Smooth muscle cell (in vitro differentiated cells): ENCODE measurements at regions not wholly inside any gene's neighbourhood (a gene's known extent, or its start where the extent isn't known, plus 50 kb on each side); places are given as distances from the start of the nearest gene placed in this dataset.

Experiments used
- DNase-seq: peaks from one replicate; lab custom pipeline; 2025; ENCODE audit not compliant: unreplicated experiment; lab: John Stamatoyannopoulos, UW
- H2AFZ ChIP-seq: fragments of 200-600 bp; sonication (generic); 2 replicates; pipeline ENCODE4 v1.6.0; 2016; ENCODE audit warnings: antibody characterized with exemption, low read depth, mild to moderate bottlenecking
- H3F3A ChIP-seq: fragments of 200-600 bp; sonication (generic); 2 replicates; pipeline ENCODE4 v1.6.0; 2017; ENCODE audit warnings: antibody characterized with exemption, low read depth
- H3K27ac ChIP-seq: fragments of 200-600 bp; sonication (generic); 2 replicates; pipeline ENCODE4 v1.5.1; 2016; ENCODE audit warnings: low read depth, mild to moderate bottlenecking
- H3K27me3 ChIP-seq: fragments of 200-600 bp; sonication (generic); 2 replicates; pipeline ENCODE4 v1.6.1; 2016; ENCODE audit warnings: low read depth, mild to moderate bottlenecking
- H3K36me3 ChIP-seq: fragments of 200-600 bp; sonication (generic); 2 replicates; pipeline ENCODE4 v1.5.1; 2016; ENCODE audit warnings: low read depth
- H3K4me1 ChIP-seq: fragments of 200-600 bp; sonication (generic); 2 replicates; pipeline ENCODE4 v1.5.1; 2016; ENCODE audit warnings: low read depth
- H3K4me2 ChIP-seq: fragments of 200-600 bp; sonication (generic); 2 replicates; pipeline ENCODE4 v1.6.0; 2016; ENCODE audit warnings: mild to moderate bottlenecking
- H3K4me3 ChIP-seq: fragments of 200-600 bp; sonication (generic); 2 replicates; pipeline ENCODE4 v1.5.1; 2016; ENCODE audit warnings: mild to moderate bottlenecking
- H3K79me2 ChIP-seq: fragments of 200-600 bp; sonication (generic); 2 replicates; pipeline ENCODE4 v1.6.0; 2016; ENCODE audit warnings: low read depth, mild to moderate bottlenecking
- H3K9ac ChIP-seq: fragments of 200-600 bp; sonication (generic); 2 replicates; pipeline ENCODE4 v1.6.0; 2016; ENCODE audit warnings: low read depth
- H3K9me3 ChIP-seq: fragments of 200-600 bp; sonication (generic); replicated peaks from 2 replicates; pipeline ENCODE4 v1.5.1; 2016; ENCODE audit warnings: low read depth
- H4K20me1 ChIP-seq: fragments of 200-600 bp; sonication (generic); 2 replicates; pipeline ENCODE4 v1.6.0; 2016; ENCODE audit warnings: low read depth
- CTCF ChIP-seq: fragments of 200-600 bp; sonication (generic); IDR thresholded peaks from 2 replicates; pipeline ENCODE4 v1.5.1; 2017; ENCODE audit warnings: borderline replicate concordance, mild to moderate bottlenecking, antibody characterized with exemption; ENCODE audit not compliant: insufficient read depth, poor library complexity, severe bottlenecking
- WGBS: methylation state at CpG from one replicate; pipeline ENCODE4 v1.1.7; 2016; ENCODE audit warnings: low lambda C conversion rate; 5-methylcytosine and 5-hydroxymethylcytosine counted together

GRCh38 chr12:61044766-61045165 is 1215.4 kb upstream of the USP15 start:
- H2AFZ ChIP-seq = no peak overlapping the region
- H3K27me3 ChIP-seq = no peaks in the 10 kb centered on the region
- no peaks in the 10 kb centered on the region for H4K20me1 ChIP-seq
- no peak overlapping the region for H3K4me2 ChIP-seq
- H3F3A ChIP-seq = no peaks in the 10 kb centered on the region
- DNase-seq = no peak
- no peak overlapping the region for H3K9ac ChIP-seq
- no peaks in the 10 kb centered on the region for H3K79me2 ChIP-seq
- H3K4me3 ChIP-seq = no peak overlapping the region
- TF ChIP-seq CTCF = no peak
- no peaks in the 10 kb centered on the region for H3K36me3 ChIP-seq
- WGBS = 86% methylated on average over 3 of the region's 3 CpGs
- no peaks in the 10 kb centered on the region for H3K4me1 ChIP-seq
- H3K27ac ChIP-seq = no peak overlapping the region
- H3K9me3 ChIP-seq = no peaks in the 10 kb centered on the region

- no peak overlapping the region for H3K4me2 ChIP-seq
- no peaks in the 10 kb centered on the region for H3F3A ChIP-seq
- H3K36me3 ChIP-seq = no peaks in the 10 kb centered on the region
- H3K4me3 ChIP-seq = no peak overlapping the region
- no peak overlapping the region for H3K27ac ChIP-seq
- no peaks in the 10 kb centered on the region for H3K9me3 ChIP-seq
- TF ChIP-seq CTCF = no peak
- no peak for DNase-seq
- 75% methylated on average over 3 of the region's 3 CpGs for WGBS
- no peaks in the 10 kb centered on the region for H3K4me1 ChIP-seq
- H3K27me3 ChIP-seq = no peaks in the 10 kb centered on the region
- no peaks in the 10 kb centered on the region for H3K79me2 ChIP-seq
- H4K20me1 ChIP-seq = no peaks in the 10 kb centered on the region
- H2AFZ ChIP-seq = no peak overlapping the region
- no peak overlapping the region for H3K9ac ChIP-seq
Observed at GRCh38 chr12:61070640-61071414, 1189.4 kb upstream of the USP15 start.

GRCh38 chr12:61072717-61073116 is 1187.5 kb upstream of the USP15 start:
- H3K4me2 ChIP-seq = no peak overlapping the region
- H3K9me3 ChIP-seq = no peaks in the 10 kb centered on the region
- no peaks in the 10 kb centered on the region for H3K36me3 ChIP-seq
- no peak overlapping the region for H2AFZ ChIP-seq
- no peak for DNase-seq
- H3F3A ChIP-seq = no peaks in the 10 kb centered on the region
- H3K27me3 ChIP-seq = no peaks in the 10 kb centered on the region
- no peak overlapping the region for H3K9ac ChIP-seq
- H3K79me2 ChIP-seq = no peaks in the 10 kb centered on the region
- no peaks in the 10 kb centered on the region for H4K20me1 ChIP-seq
- H3K27ac ChIP-seq = no peak overlapping the region
- H3K4me1 ChIP-seq = no peaks in the 10 kb centered on the region
- TF ChIP-seq CTCF = no peak
- no peak overlapping the region for H3K4me3 ChIP-seq

GRCh38 chr12:61095111-61095510 is 1165.1 kb upstream of the USP15 start:
- Histone ChIP-seq H3K4me2 (no peak overlapping the region), H3K4me3 (no peak overlapping the region), H4K20me1 (no peaks in the 10 kb centered on the region), H3K9ac (no peak overlapping the region), H3K9me3 (no peaks in the 10 kb centered on the region), H3K79me2 (no peaks in the 10 kb centered on the region), H3K4me1 (no peaks in the 10 kb centered on the region), H3K27ac (no peak overlapping the region), H3F3A (no peaks in the 10 kb centered on the region), H3K27me3 (no peaks in the 10 kb centered on the region), H2AFZ (peak overlapping the region; percentile 17), H3K36me3 (no peaks in the 10 kb centered on the region)
- WGBS = 85% methylated on average over 2 of the region's 2 CpGs
- TF ChIP-seq CTCF = no peak
- DNase-seq = no peak
